Panc1 (cell line): ENCODE measurements at regions not wholly inside any gene's neighbourhood (a gene's known extent, or its start where the extent isn't known, plus 50 kb on each side); places are given as distances from the start of the nearest gene placed in this dataset.

Source experiments
- ATAC-seq: fragments of 200-7000 bp; cut with Tn5 transposase; 2 replicates; pipeline ENCODE4 v1.9.1; 2020; ENCODE audit warnings: mild to moderate bottlenecking, moderate library complexity
- BruUV-seq: library from RNA; stranded (reverse); fragments of 400-500 nt; replicated peaks from 2 replicates; lab custom pipeline; 2021; lab: Mats Ljungman, UMichigan
- CTCF ChIA-PET: fragments of 300-600 bp; sonication (Branson Sonifier 250); formaldehyde crosslinking; loops from one replicate; lab custom pipeline; 2022; ENCODE audit warnings: antibody characterized with exemption; lab: Charles Lee
- POLR2A ChIA-PET: fragments of 300-600 bp; sonication (Branson Sonifier 250); formaldehyde crosslinking; loops from one replicate; lab custom pipeline; 2022; ENCODE audit warnings: antibody characterized with exemption; lab: Charles Lee
- DNase-seq: peaks from one replicate; pipeline ENCODE4 v3.0.0-alpha.2; 2010; ENCODE audit warnings: low read depth, low spot score
- H3K27ac ChIP-seq: 2 replicates; pipeline ENCODE4 v1.5.1; 2011; ENCODE audit warnings: mild to moderate bottlenecking, low read length, inconsistent platforms
- H3K27me3 ChIP-seq: fragments of 200-500 bp; sonication (Bioruptor generic); 2 replicates; pipeline ENCODE4 v1.6.0; 2014; ENCODE audit warnings: low read length, inconsistent platforms; ENCODE audit not compliant: control insufficient read depth, insufficient read depth
- H3K36me3 ChIP-seq: fragments of 200-500 bp; sonication (Bioruptor generic); 2 replicates; pipeline ENCODE4 v1.5.1; 2014; ENCODE audit warnings: inconsistent platforms, mild to moderate bottlenecking, low read length, moderate library complexity; ENCODE audit not compliant: control insufficient read depth, insufficient read depth
- H3K4me1 ChIP-seq: 2 replicates; pipeline ENCODE4 v1.5.1; 2011; ENCODE audit warnings: inconsistent platforms, mild to moderate bottlenecking, low read length, moderate library complexity; ENCODE audit not compliant: control insufficient read depth, insufficient read depth
- H3K4me3 ChIP-seq, 2 experiments: 2 replicates each; pipeline ENCODE4 v1.5.1; 2011 to 2012; ENCODE audit warnings: low read depth in 2 of 2, low read length in 2 of 2, mild to moderate bottlenecking in 2 of 2, inconsistent platforms in 1 of 2, moderate library complexity in 1 of 2
- H3K9me3 ChIP-seq: fragments of 200-500 bp; sonication (Bioruptor generic); 2 replicates; pipeline ENCODE4 v1.5.1; 2014; ENCODE audit warnings: low read depth, mild to moderate bottlenecking, inconsistent platforms, low read length, moderate library complexity; ENCODE audit not compliant: control insufficient read depth, insufficient read depth
- CTCF ChIP-seq: fragments of 450-650 bp; IDR thresholded peaks from 2 replicates; pipeline ENCODE4 v1.5.1; 2017; ENCODE audit warnings: mild to moderate bottlenecking
- POLR2AphosphoS5 ChIP-seq: IDR thresholded peaks from 2 replicates; pipeline ENCODE4 v1.6.1; 2012; ENCODE audit warnings: mild to moderate bottlenecking, low read depth, low read length, moderate library complexity
- REST ChIP-seq, 2 experiments: IDR thresholded peaks; 2 replicates each; pipeline ENCODE4 v1.6.1; 2011 to 2012; ENCODE audit warnings: low read depth in 2 of 2, control low read depth in 1 of 2, low read length in 1 of 2, mild to moderate bottlenecking in 1 of 2, moderate library complexity in 1 of 2; ENCODE audit not compliant: insufficient read depth in 1 of 2
- SIN3A ChIP-seq: IDR thresholded peaks from 2 replicates; pipeline ENCODE4 v1.6.1; 2012; ENCODE audit warnings: low read depth, mild to moderate bottlenecking, low read length, moderate library complexity, borderline replicate concordance; ENCODE audit not compliant: insufficient read depth
- TCF7L2 ChIP-seq: IDR thresholded peaks from 2 replicates; pipeline ENCODE4 v1.6.1; 2011; ENCODE audit warnings: mild to moderate bottlenecking, low read depth, low read length, inconsistent platforms
- in situ Hi-C: cut with HindIII; loops from 2 replicates; pipeline ENCODE4 v1.10.0; 2016; ENCODE audit warnings: low sequenced_read_pairs, low pct_unique_long_range_greater_than_20kb
- intact Hi-C: fragments of 100-400 bp; cut with micrococcal nuclease; formaldehyde crosslinking; loops from one replicate; pipeline ENCODE4 v1.10.0; 2022; ENCODE audit not compliant: unreplicated experiment

- no peak for DNase-seq
- H3K27me3 ChIP-seq: no peaks in the 10 kb centered on the region
Observed at GRCh38 chr15:70524470-70524869, 238.9 kb downstream of the UACA start.

GRCh38 chr15:70523616-70524015 lies 239.7 kb downstream of the UACA start:
- peaks cover 39% of the 10 kb centered on the region for H3K4me1 ChIP-seq
- DNase-seq (no peak), ATAC-seq (no peak)
- H3K4me3 ChIP-seq: no peak overlapping the region
- H3K27me3 ChIP-seq: no peaks in the 10 kb centered on the region
- H3K9me3 ChIP-seq: no peaks in the 10 kb centered on the region
- ChIA-PET POLR2A (no interaction called here), CTCF (no interaction called here)
- intact Hi-C loops: no loop called here
- no TSS peak for BruUV-seq
- H3K27ac ChIP-seq: no peak overlapping the region
- TF ChIP-seq SIN3A: no peak
- TF ChIP-seq POLR2AphosphoS5: no peak
- TF ChIP-seq REST (IDR thresholded peaks at IDR 0.05; ENCODE audit: insufficient read depth in 1 of 2, low read depth in 2 of 2, low read length in 1 of 2): no peak
- TF ChIP-seq TCF7L2: no peak
- no peaks in the 10 kb centered on the region for H3K36me3 ChIP-seq
- in situ Hi-C loops: no loop called here

More at GRCh38 chr15:70524470-70524869, 238.9 kb downstream of the UACA start:
- CTCF ChIA-PET: no interaction called here
- intact Hi-C loops: no loop called here
- H3K27ac ChIP-seq: no peak overlapping the region
- ATAC-seq: no peak
- no peaks in the 10 kb centered on the region for H3K36me3 ChIP-seq
- POLR2A ChIA-PET: interaction anchor here (0.9 kb wide), 1 partner anchor 10 kb away, joined by 17 read pairs; no protein-coding TSS in a partner anchor
- no TSS peak for BruUV-seq
- no peak overlapping the region for H3K4me3 ChIP-seq
- in situ Hi-C loops: no loop called here
- no peak for TF ChIP-seq REST (IDR thresholded peaks at IDR 0.05; ENCODE audit: insufficient read depth in 1 of 2, low read depth in 2 of 2, low read length in 1 of 2)
- no peak for TF ChIP-seq TCF7L2
- no peak for TF ChIP-seq SIN3A
- TF ChIP-seq CTCF: no peak
- TF ChIP-seq POLR2AphosphoS5: no peak
- no peaks in the 10 kb centered on the region for H3K9me3 ChIP-seq
- H3K4me1 ChIP-seq: peaks cover 39% of the 10 kb centered on the region
